ENCODE measurements at regions not wholly inside any gene's neighbourhood (a gene's known extent, or its start where the extent isn't known, plus 50 kb on each side); places are given as distances from the start of the nearest gene placed in this dataset.
"Not testable (repeated sequence)": the region's sequence is repeated elsewhere in the genome, so short reads cannot be mapped to it uniquely, and the experiment has no call there.

DNA sequence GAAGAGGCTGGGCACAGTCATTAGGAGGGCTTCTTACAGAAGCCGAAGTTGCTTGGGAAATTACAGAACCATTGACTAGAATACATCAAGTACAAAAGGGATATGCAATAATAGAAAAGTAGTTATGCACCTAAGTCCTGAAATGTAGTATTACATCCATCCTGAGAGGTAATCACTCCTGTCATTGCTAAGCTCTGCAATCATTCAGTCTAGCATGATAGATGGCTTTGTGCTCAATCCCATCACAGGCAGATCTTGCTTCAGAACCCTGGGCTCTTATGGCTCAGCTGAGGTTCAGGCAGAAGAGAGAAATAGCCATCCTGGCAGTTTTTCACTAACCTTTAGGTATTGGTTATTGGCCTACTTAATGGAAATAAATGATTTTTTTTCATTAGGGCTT, 231.7 kb upstream of the AFF2 start:
- no peak for DNase-seq

DNA sequence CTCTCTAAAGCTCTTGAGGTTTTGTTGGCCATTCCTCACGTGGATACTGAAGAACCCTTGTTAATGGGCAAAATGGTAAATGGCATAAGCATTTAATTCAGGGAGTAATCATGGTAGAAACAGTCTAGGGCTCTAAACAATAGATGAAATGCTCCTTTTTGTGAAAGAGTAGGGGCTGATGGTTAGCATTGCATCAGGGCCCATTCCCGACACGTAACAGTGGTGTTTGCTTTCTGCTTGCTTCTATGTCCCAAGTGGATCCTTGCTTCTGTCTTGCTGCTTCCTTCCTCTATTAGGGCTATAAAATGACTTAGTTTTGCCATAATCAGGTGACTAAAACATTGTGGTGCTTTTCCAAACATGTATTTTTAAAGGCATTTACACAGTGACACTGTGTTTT, 230.9 kb upstream of the AFF2 start:
- no peak for DNase-seq

- no peak for DNase-seq
These were observed 229.9 kb upstream of the AFF2 start for GRCh38 chrX:148270499-148270898.

DNA sequence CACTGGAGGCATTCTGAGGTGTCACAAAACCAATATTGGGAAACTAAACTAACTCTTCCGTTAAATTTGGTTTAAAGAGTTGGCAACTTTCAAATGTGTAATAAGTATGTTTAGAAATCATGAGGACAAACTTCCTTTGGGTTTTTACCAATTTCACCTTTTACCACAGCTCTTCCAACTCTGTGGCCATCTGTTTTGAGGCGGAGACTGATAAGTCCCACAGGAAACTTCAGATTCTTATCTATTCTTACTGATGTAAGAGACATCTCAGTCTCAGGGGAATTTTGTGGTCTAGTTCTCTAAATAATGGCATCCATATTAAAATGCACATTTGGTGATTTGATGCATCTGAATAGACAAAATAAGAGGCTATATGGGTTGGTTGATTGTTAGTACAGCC, 229.2 kb upstream of the AFF2 start:
- DNase-seq = no peak

GRCh38 chrX:148281920-148282319, 218.5 kb upstream of the AFF2 start:
- DNase-seq = no peak

GRCh38 chrX:148282504-148282903, 217.9 kb upstream of the AFF2 start:
- no peak for DNase-seq

- DNase-seq = no peak
These were observed 216.4 kb upstream of the AFF2 start for GRCh38 chrX:148284056-148284455.

- no peak for DNase-seq
These were observed 215.6 kb upstream of the AFF2 start for GRCh38 chrX:148284821-148285220.

DNA sequence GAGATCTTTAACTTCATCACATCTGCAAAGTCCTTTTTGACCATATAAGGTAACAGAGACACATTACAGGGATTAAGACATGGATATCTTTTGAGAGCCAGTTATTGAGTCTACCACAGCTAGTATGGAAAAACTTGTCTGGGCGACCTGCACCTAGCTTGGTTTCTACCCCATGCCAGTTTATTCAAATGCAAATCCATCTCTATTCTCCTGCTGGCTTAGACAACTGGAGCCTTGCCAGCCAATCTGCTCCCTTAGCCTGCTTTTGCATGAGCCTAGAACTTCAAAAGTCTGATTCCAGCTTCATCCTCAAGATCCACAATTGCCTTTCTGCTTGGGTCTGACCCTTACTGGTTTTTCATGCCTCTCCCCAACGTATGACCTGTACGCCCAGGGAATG, 212.0 kb upstream of the AFF2 start:
- no peak for DNase-seq

GRCh38 chrX:148290041-148290440, 210.4 kb upstream of the AFF2 start:
- DNase-seq = no peak

DNA sequence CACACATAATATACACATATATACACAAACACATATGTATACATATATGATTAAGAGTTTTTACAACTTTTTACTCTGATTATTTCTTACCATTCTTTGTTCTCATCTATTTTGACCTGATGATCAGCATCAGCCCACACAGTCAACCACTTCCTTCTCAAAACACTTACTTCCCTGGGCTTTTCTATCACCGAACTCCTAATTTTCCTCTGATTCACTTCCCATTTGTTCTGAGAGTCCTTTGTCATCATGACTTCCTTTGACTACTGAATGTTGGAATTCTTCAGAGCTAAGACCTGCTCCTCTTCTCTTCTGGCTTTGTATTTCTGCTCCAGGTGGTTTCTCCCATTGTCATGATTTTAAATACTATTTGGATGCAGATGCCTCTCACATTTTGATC, 209.5 kb upstream of the AFF2 start:
- no peak for DNase-seq

GRCh38 chrX:148298737-148299136, 201.7 kb upstream of the AFF2 start:
- no peak for DNase-seq

GRCh38 chrX:148305214-148305613, 195.2 kb upstream of the AFF2 start:
- DNase-seq = not testable (repeated sequence)

DNA sequence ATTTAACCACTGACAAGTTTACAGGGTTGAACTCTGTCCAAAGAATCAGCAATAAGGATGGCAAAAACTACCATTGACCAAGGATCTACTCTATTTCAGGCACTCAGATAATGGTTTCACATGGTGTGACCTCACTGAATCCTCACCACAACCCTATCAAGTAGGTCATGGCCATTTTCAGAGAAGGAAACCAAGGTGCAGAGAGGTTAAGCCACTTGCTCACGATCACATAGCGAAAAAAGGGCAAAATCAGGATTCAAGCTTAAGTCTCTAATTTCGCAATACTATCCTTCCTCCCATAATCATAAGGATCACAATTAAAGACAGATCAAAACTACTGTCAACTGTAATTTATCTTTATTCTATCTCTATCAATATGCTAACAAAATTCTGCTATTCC, 191.0 kb upstream of the AFF2 start:
- no peak for DNase-seq

- no peak for DNase-seq
These were observed 189.8 kb upstream of the AFF2 start for GRCh38 chrX:148310426-148311165.

GRCh38 chrX:148311544-148311943, 188.9 kb upstream of the AFF2 start:
- DNase-seq = no peak

- no peak for DNase-seq
These were observed 185.5 kb upstream of the AFF2 start for GRCh38 chrX:148314876-148315275.

DNA sequence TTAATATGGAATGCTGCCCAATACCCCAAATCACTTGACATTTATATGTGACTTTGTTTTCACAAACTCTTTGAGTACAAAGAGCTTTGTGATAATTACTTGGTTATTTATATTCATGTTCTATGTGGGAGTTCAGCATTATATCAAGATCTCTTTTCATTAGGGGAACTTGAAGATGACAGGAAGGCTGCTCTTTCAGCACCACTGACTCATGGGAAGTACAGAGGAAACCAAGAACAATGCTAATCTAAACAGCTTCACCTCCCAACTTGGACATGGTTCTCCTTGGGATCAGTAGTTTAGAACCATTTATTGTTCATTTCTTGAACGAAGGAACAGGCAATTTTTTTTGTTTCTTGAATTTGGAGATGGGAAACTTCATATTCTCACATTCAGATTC, 184.0 kb upstream of the AFF2 start:
- no peak for DNase-seq

DNA sequence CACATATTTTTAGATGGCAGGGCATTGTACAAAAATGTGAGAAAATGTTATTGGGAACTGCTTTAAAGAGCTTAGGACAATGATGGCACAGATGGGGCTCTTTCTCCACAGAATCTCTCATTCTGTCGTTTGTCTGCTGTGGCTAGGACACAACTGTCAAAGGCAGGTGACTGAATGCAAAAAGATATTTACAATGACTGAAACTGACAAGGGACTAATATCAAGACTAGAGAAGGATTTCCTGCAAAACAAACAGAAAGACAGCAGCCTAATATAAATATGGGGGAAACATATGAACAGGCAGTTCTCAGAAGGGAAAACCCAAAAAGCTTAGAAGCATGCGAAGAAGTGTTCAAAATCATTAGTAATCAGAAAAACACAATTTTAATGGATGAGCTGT, 177.5 kb upstream of the AFF2 start:
- no peak for DNase-seq

- no peak for DNase-seq
These were observed 166.4 kb upstream of the AFF2 start for GRCh38 chrX:148333989-148334388.

- no peak for DNase-seq
These were observed 162.5 kb upstream of the AFF2 start for GRCh38 chrX:148337873-148338272.

DNA sequence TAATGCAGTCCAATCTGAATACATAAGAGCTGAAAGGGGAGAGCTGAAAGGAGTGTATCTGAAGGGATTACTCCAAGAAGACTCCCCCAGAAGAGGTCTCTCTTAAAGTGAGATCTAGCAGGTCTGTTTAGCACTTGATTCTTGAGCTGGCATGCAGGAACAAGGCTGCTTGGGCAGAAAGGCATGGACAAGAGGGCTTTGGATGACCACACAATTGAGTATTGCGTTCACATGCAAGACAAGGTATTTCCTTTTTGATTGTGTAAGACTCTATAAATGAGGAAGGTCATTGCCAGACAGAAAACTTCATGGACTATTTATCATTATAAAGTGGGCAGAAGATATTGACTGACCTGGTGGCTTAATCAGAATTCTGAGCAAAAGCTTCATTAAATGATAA, 145.5 kb upstream of the AFF2 start:
- DNase-seq = no peak

- no peak for DNase-seq
These were observed 138.8 kb upstream of the AFF2 start for GRCh38 chrX:148361641-148362040.

DNA sequence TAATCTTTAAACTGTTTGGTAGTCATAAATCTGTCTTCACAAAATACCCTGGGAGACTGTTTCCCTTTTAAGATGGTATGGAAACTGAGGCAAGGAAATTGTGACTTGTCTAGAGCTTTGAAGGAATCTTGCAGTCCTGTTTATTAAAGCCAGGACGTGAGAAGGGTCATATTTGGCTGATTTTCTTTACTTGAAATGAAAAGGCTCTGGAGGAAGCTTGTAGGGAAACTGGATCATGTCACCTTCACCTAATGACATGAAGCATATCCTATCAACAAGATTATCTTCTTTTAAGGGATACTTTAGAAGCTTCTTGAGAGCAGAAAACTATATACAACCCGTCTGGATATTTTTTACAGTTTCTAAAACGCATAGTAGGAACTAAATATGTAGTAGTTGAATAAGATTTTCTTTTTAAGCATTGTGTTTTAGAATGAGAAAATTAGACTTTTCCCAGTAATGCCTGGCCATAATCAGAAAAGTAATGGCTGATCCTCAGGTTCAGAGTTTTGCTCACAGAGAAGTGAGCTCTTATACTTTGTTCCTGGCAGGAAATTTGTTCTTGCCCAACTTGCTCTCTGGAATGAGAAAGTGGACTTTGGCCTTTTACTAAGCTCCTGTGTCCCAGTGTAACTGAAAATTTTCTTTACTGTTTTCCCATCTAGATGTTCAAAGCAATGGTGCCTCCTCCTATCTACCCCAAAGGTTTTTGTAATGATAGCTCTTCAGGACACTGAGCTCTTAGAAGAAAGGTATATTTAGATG, 136.8 kb upstream of the AFF2 start:
- no peak for DNase-seq

GRCh38 chrX:148365233-148365632, 135.2 kb upstream of the AFF2 start:
- DNase-seq = no peak

All from NCI-H1105 treated with DMSO at 0.1 percent for 48 hours (cell line).